PC-3 (cell line): ENCODE measurements at regions not wholly inside any gene's neighbourhood (a gene's known extent, or its start where the extent isn't known, plus 50 kb on each side); places are given as distances from the start of the nearest gene placed in this dataset.

ENCODE experiments used
- ATAC-seq: fragments of 200-7000 bp; cut with Tn5 transposase; 2 replicates; pipeline ENCODE4 v1.9.1; 2020; ENCODE audit warnings: mild to moderate bottlenecking, moderate library complexity
- BruUV-seq: library from RNA; stranded (reverse); fragments of 400-500 nt; replicated peaks from 2 replicates; lab custom pipeline; 2021; lab: Mats Ljungman, UMichigan
- CTCF ChIA-PET: fragments of 300-600 bp; sonication (Branson Sonifier 250); formaldehyde crosslinking; loops from one replicate; lab custom pipeline; 2022; ENCODE audit warnings: antibody characterized with exemption; lab: Charles Lee
- POLR2A ChIA-PET: fragments of 300-600 bp; sonication (Branson Sonifier 250); formaldehyde crosslinking; loops from one replicate; lab custom pipeline; 2022; ENCODE audit warnings: antibody characterized with exemption; ENCODE audit not compliant: unreplicated experiment; lab: Charles Lee
- DNase-seq: peaks from one replicate; pipeline ENCODE4 v3.0.0-alpha.2; 2015
- H2AFZ ChIP-seq: fragments of 300-600 bp; sonication (generic); 2 replicates; pipeline ENCODE4 v1.6.0; 2016; ENCODE audit warnings: antibody characterized with exemption, low read length
- H3F3A ChIP-seq: fragments of 300-600 bp; sonication (generic); one replicate; pipeline ENCODE4 v1.6.0; 2017; ENCODE audit warnings: antibody characterized with exemption, low read length, control low read depth, mild to moderate bottlenecking; ENCODE audit not compliant: unreplicated experiment
- H3K27ac ChIP-seq: fragments of 300-600 bp; sonication (generic); 2 replicates; pipeline ENCODE4 v1.5.1; 2016; ENCODE audit warnings: mild to moderate bottlenecking, low read length
- H3K27me3 ChIP-seq: fragments of 300-600 bp; sonication (generic); 2 replicates; pipeline ENCODE4 v1.6.1; 2016; ENCODE audit warnings: low read length, mixed read lengths
- H3K36me3 ChIP-seq: fragments of 300-600 bp; sonication (generic); 2 replicates; pipeline ENCODE4 v1.6.1; 2016; ENCODE audit warnings: low read depth, mixed run types, low read length, mixed read lengths
- H3K4me1 ChIP-seq: fragments of 300-600 bp; sonication (generic); 2 replicates; pipeline ENCODE4 v1.5.1; 2016; ENCODE audit warnings: low read length; ENCODE audit not compliant: insufficient read depth
- H3K4me2 ChIP-seq: fragments of 300-600 bp; sonication (generic); 2 replicates; pipeline ENCODE4 v1.6.0; 2016; ENCODE audit warnings: low read length
- H3K4me3 ChIP-seq: fragments of 300-600 bp; sonication (generic); 2 replicates; pipeline ENCODE4 v1.5.1; 2016; ENCODE audit warnings: mild to moderate bottlenecking, low read length, mixed read lengths
- H3K79me2 ChIP-seq: fragments of 300-600 bp; sonication (generic); 2 replicates; pipeline ENCODE4 v1.6.1; 2017; ENCODE audit warnings: low read length, mixed read lengths
- H3K9ac ChIP-seq: fragments of 300-600 bp; sonication (generic); 2 replicates; pipeline ENCODE4 v1.6.0; 2016; ENCODE audit warnings: mild to moderate bottlenecking, low read length
- H3K9me2 ChIP-seq: fragments of 300-600 bp; sonication (generic); replicated peaks from 2 replicates; pipeline ENCODE4 v1.6.1; 2016; ENCODE audit warnings: mixed run types, low read length, mixed read lengths
- H3K9me3 ChIP-seq: fragments of 300-600 bp; sonication (generic); 2 replicates; pipeline ENCODE4 v1.6.1; 2016; ENCODE audit warnings: low read length, mixed read lengths
- H4K20me1 ChIP-seq: fragments of 300-600 bp; sonication (generic); 2 replicates; pipeline ENCODE4 v1.6.1; 2016; ENCODE audit warnings: low read length, mixed read lengths
- EZH2 ChIP-seq: fragments of 300-600 bp; sonication (generic); IDR thresholded peaks from one replicate; pipeline ENCODE4 v1.6.1; 2017; ENCODE audit warnings: antibody characterized with exemption, mild to moderate bottlenecking, low read length; ENCODE audit not compliant: unreplicated experiment
- EZH2phosphoT487 ChIP-seq: fragments of 300-600 bp; sonication (generic); IDR thresholded peaks from 2 replicates; pipeline ENCODE4 v1.6.1; 2018; ENCODE audit warnings: mild to moderate bottlenecking, antibody characterized with exemption, low read length, borderline replicate concordance
- intact Hi-C: fragments of 100-400 bp; cut with micrococcal nuclease; formaldehyde crosslinking; loops from 2 replicates; pipeline ENCODE4 v1.9.0; 2023
- TF ChIP-seq, protein P1 (sequence below): fragments of 300-600 bp; sonication (generic); conservative IDR thresholded peaks from 2 replicates; pipeline ENCODE4 v1.5.1; 2017; ENCODE audit warnings: antibody characterized with exemption, low read depth, mild to moderate bottlenecking, low read length

DNA sequence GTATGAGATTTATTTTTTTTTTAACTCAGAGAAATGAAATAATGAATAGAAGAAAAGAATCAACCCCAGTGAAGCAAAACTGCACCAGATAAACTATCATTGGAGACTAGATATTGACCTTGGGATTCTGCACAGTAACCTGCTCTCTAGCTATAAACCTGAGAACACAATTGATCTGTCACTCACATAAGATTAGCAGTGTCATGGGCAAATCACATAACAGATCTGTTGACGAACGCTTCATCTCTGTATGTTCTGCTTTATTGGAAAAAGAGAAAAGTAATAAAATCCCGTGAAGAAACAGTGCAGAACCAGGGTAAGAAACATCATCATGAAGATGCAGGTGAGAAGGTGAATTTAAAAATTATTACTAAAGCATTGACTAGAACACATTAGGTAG is 52.8 kb upstream of the RGS17 start:
- no peak for DNase-seq
- no peaks in the 10 kb centered on the region for H3K4me1 ChIP-seq
- H3K9me3 ChIP-seq = no peaks in the 10 kb centered on the region
- no peak overlapping the region for H2AFZ ChIP-seq
- ATAC-seq = no peak
- H3K9me2 ChIP-seq = no peaks in the 10 kb centered on the region
- POLR2A ChIA-PET = interaction anchor here (0.7 kb wide), 1 partner anchor 1428 kb away, joined by 3 read pairs; no protein-coding TSS in a partner anchor
- H4K20me1 ChIP-seq = no peaks in the 10 kb centered on the region
- intact Hi-C loops = no loop called here
- H3K27me3 ChIP-seq = no peaks in the 10 kb centered on the region
- H3F3A ChIP-seq = no peaks in the 10 kb centered on the region
- H3K79me2 ChIP-seq = no peaks in the 10 kb centered on the region
- H3K27ac ChIP-seq = no peak overlapping the region
- no peak overlapping the region for H3K9ac ChIP-seq
- no peaks in the 10 kb centered on the region for H3K36me3 ChIP-seq
- TF ChIP-seq EZH2 = no peak
- TF ChIP-seq, protein P1, sequence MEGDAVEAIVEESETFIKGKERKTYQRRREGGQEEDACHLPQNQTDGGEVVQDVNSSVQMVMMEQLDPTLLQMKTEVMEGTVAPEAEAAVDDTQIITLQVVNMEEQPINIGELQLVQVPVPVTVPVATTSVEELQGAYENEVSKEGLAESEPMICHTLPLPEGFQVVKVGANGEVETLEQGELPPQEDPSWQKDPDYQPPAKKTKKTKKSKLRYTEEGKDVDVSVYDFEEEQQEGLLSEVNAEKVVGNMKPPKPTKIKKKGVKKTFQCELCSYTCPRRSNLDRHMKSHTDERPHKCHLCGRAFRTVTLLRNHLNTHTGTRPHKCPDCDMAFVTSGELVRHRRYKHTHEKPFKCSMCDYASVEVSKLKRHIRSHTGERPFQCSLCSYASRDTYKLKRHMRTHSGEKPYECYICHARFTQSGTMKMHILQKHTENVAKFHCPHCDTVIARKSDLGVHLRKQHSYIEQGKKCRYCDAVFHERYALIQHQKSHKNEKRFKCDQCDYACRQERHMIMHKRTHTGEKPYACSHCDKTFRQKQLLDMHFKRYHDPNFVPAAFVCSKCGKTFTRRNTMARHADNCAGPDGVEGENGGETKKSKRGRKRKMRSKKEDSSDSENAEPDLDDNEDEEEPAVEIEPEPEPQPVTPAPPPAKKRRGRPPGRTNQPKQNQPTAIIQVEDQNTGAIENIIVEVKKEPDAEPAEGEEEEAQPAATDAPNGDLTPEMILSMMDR = no peak
- TF ChIP-seq EZH2phosphoT487 = no peak
- no TSS peak for BruUV-seq
- H3K4me2 ChIP-seq = no peak overlapping the region
- no peak overlapping the region for H3K4me3 ChIP-seq
- CTCF ChIA-PET = no interaction called here
